Activated naive CD4-positive, alpha-beta T cell treated with anti-CD3 and anti-CD28 coated beads for 36 hours (primary cell): ENCODE measurements at regions not wholly inside any gene's neighbourhood (a gene's known extent, or its start where the extent isn't known, plus 50 kb on each side); places are given as distances from the start of the nearest gene placed in this dataset.
"Not testable (repeated sequence)": the region's sequence is repeated elsewhere in the genome, so short reads cannot be mapped to it uniquely, and the experiment has no call there.

Source experiments
- CTCF ChIA-PET: fragments of 350-600 bp; sonication (Branson Sonifier 250); formaldehyde crosslinking; loops from one replicate; lab custom pipeline; 2021; ENCODE audit warnings: antibody characterized with exemption; lab: Charles Lee
- DNase-seq: peaks from one replicate; pipeline ENCODE4 v3.0.0-alpha.2; 2020
- H3K27ac Mint-ChIP-seq: one replicate; pipeline ENCODE4 v1.8.0; 2021; ENCODE audit warnings: mild to moderate bottlenecking, mixed read lengths
- H3K27me3 Mint-ChIP-seq: one replicate; pipeline ENCODE4 v1.8.0; 2021; ENCODE audit warnings: low read depth, mixed read lengths
- H3K36me3 Mint-ChIP-seq: one replicate; pipeline ENCODE4 v1.8.0; 2021; ENCODE audit warnings: low read depth, mixed read lengths
- H3K4me1 Mint-ChIP-seq: one replicate; pipeline ENCODE4 v1.8.0; 2021; ENCODE audit warnings: low read depth, mixed read lengths
- H3K4me3 Mint-ChIP-seq: one replicate; pipeline ENCODE4 v1.8.0; 2021; ENCODE audit warnings: mild to moderate bottlenecking, moderate library complexity, mixed read lengths
- H3K9me3 Mint-ChIP-seq: one replicate; pipeline ENCODE4 v1.8.0; 2021; ENCODE audit warnings: mixed read lengths
- intact Hi-C: fragments of 100-400 bp; cut with micrococcal nuclease; formaldehyde crosslinking; loops from one replicate; pipeline ENCODE4 v1.15.1; 2023

- H3K4me3 Mint-ChIP-seq, H3K27ac Mint-ChIP-seq, CTCF ChIA-PET, intact Hi-C loops, DNase-seq, H3K27me3 Mint-ChIP-seq, H3K4me1 Mint-ChIP-seq, H3K36me3 Mint-ChIP-seq, H3K9me3 Mint-ChIP-seq: not testable (repeated sequence)
Measured at GRCh38 chr2:58466021-58466420, 224.9 kb upstream of the FANCL start.

DNA sequence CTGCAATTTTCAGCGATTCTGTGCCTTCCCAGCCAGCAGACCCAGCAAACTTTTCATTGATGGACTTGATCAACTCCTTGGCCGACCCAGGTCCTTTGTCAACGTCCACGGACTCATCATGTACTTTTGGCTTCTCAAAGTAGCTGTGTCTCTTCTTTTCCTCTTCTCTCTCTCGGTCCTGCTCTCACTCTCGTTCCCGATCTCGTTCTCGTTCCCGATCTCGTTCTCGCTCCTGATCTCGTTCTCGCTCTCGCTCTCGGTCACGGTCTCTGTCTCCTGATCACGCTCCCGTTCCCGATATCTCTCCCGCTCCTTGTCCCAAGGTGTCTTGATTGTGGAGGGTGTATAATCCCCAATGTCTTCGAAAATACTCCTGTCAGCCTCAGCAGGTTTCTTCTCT, 219.5 kb upstream of the FANCL start:
- DNase-seq, result no peak
- CTCF ChIA-PET, result no interaction called here
- Mint-ChIP-seq H3K4me3 (no peak overlapping the region), H3K36me3 (no peaks in the 10 kb centered on the region), H3K9me3 (no peaks in the 10 kb centered on the region), H3K27me3 (no peaks in the 10 kb centered on the region), H3K4me1 (no peaks in the 10 kb centered on the region), H3K27ac (no peak overlapping the region)
- intact Hi-C loops, result no loop called here

DNA sequence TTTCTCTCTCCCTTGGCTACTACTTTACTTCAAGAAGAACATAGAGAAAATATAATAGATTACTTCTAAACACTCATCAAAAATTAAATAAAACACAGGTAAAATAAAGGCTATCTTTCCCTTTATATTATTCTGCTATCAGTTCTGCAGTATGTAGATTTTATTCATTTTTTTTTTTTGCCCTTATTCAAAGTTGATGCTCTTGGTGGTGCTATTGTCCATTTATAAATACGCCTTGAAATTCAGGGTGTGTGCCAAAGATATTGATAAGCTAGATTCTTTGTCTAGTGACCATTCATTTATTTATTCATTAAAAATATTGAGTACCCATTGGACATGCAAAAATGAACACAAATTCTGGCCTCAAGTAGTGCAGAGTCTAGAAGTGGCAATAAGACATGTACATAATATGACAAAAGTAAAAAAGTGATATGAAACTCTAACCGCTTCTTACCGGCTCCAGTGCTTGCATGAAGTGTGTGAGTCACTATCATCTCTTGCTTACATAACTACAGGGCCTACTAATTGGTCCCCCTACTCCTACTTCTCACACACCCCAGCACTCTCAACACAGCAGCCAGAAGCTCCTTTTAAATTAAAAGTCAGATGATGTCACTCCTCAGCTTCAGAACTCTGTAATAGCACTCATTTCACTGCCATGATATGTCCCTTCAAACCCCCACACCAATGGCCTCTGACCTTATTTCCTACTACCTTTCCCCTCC, 208.3 kb upstream of the FANCL start:
- intact Hi-C loops, result no loop called here
- Mint-ChIP-seq H3K9me3 (no peaks in the 10 kb centered on the region), H3K4me1 (no peaks in the 10 kb centered on the region), H3K27ac (no peak overlapping the region), H3K27me3 (peaks cover 8% of the 10 kb centered on the region), H3K4me3 (no peak overlapping the region), H3K36me3 (no peaks in the 10 kb centered on the region)
- DNase-seq, result no peak
- CTCF ChIA-PET, result interaction anchor here (2.1 kb wide), 1 partner anchor 541 kb away, joined by 12 read pairs; no protein-coding TSS in a partner anchor

- CTCF ChIA-PET, result interaction anchor here (1.2 to 2.1 kb wide), 2 partner anchors 320 to 541 kb away, joined by 3 to 12 read pairs; no protein-coding TSS in a partner anchor
Measured at GRCh38 chr2:58448845-58449244, 207.7 kb upstream of the FANCL start.

DNA sequence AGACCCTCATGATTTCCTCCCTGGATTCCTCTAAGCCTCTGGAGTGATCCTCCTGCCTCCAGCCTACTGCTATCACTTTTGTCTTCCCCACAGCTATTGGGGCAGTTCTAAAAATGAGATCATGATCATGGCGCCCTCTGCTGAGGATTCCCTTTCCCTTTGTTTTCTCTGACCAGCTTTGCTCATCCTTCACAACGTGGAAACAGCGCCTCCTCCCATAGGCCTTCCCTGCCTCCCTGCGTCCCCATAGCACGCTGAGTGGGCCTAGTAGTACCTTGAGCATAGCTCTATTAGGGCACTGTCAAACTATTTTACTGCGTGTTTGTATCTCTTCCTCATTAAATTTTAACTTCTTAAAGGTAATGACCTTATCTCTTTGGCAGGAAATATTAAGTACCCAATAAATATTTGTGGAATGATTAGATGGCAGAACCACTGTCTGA, 207.0 kb upstream of the FANCL start:
- Mint-ChIP-seq H3K4me1 (no peaks in the 10 kb centered on the region), H3K9me3 (no peaks in the 10 kb centered on the region), H3K27me3 (peaks cover 8% of the 10 kb centered on the region), H3K27ac (no peak overlapping the region), H3K4me3 (no peak overlapping the region), H3K36me3 (no peaks in the 10 kb centered on the region)
- peak; percentile 68 for DNase-seq
- intact Hi-C loops, result loop anchor here (1.0 kb wide), 4 partner anchors 317 to 728 kb away; no protein-coding TSS in a partner anchor
- CTCF ChIA-PET, result interaction anchor here (1.0 to 2.1 kb wide), 6 partner anchors 12 to 686 kb away, joined by 3 to 12 read pairs (median 4); no protein-coding TSS in a partner anchor

More at GRCh38 chr2:58448845-58449244, 207.7 kb upstream of the FANCL start:
- H3K9me3 Mint-ChIP-seq, result no peaks in the 10 kb centered on the region
- intact Hi-C loops, result loop anchor here (1.0 kb wide), 4 partner anchors 318 to 729 kb away; no protein-coding TSS in a partner anchor
- H3K27me3 Mint-ChIP-seq, result peaks cover 8% of the 10 kb centered on the region
- H3K4me1 Mint-ChIP-seq, result no peaks in the 10 kb centered on the region
- no peak for DNase-seq
- H3K36me3 Mint-ChIP-seq, result no peaks in the 10 kb centered on the region
- H3K27ac Mint-ChIP-seq, result no peak overlapping the region
- no peak overlapping the region for H3K4me3 Mint-ChIP-seq

DNA sequence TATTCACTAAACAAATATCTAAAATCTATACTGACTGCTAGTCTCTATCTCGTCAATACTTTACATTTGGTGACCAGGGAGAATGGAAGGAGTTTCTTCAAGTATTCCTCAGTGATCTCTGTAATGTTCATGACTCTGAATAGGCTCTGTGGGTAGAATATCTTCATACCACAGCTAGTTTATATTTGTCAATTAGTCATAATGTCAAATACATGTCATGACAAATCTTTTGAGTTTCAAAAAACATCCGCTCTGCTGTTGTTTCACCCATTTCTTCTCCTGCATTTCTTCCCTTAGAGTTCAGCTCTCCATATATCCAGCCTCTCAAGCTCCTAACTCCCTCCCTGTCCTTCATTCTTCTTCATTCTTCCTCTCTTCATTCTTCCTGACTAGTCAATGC, 206.5 kb upstream of the FANCL start:
- no peak for DNase-seq
- Mint-ChIP-seq H3K9me3 (no peaks in the 10 kb centered on the region), H3K4me3 (no peak overlapping the region), H3K4me1 (no peaks in the 10 kb centered on the region), H3K36me3 (no peaks in the 10 kb centered on the region), H3K27me3 (peaks cover 8% of the 10 kb centered on the region), H3K27ac (no peak overlapping the region)
- CTCF ChIA-PET, result interaction anchor here (1.0 to 2.1 kb wide), 7 partner anchors 12 to 688 kb away, joined by 3 to 12 read pairs (median 4); no protein-coding TSS in a partner anchor
- intact Hi-C loops, result no loop called here

DNA sequence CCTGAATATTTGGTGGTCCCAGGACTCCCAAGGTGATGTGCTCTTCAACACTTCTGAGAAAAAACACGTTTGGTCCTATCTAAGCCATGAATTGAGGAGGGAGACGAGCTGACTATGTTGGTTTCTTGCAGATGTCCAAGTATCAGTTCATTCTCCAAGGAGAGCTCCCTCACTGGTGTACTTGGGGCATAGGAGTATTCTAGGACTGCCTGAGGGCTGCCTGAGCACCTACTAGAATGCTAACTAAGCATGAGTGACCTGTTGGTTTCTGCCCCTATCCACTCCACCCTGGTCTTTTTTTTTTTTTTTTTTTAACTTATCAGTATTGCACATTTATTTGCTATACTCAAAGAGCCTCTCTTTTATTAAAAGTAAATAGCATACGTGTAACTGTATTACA, 200.5 kb upstream of the FANCL start:
- DNase-seq, result no peak
- intact Hi-C loops, result no loop called here
- Mint-ChIP-seq H3K36me3 (no peaks in the 10 kb centered on the region), H3K9me3 (no peaks in the 10 kb centered on the region), H3K4me3 (no peak overlapping the region), H3K4me1 (no peaks in the 10 kb centered on the region), H3K27me3 (peaks cover 2% of the 10 kb centered on the region), H3K27ac (no peak overlapping the region)
- CTCF ChIA-PET, result no interaction called here

DNA sequence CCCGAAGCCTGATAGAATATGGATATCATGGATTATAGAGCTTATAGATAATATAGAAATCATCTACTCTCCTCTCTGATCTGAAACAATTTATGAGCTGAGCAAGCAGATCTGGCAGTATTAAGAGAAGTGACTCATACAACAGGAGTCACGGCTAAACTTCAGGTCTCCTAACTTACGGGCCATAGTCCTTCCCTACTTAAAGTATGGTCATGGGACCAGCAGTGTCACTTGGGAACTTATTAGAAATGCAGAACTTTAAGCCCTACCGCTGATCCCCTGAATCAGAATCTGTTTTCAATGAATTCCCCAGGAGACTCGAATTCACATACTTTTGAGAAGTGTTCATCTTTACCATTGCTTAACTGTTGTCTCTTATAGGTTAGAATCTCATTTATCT, 195.7 kb upstream of the FANCL start:
- peaks cover 6% of the 10 kb centered on the region for H3K27me3 Mint-ChIP-seq
- CTCF ChIA-PET, result no interaction called here
- no peak for DNase-seq
- H3K36me3 Mint-ChIP-seq, result no peaks in the 10 kb centered on the region
- H3K4me1 Mint-ChIP-seq, result no peaks in the 10 kb centered on the region
- intact Hi-C loops, result no loop called here
- no peaks in the 10 kb centered on the region for H3K9me3 Mint-ChIP-seq
- H3K27ac Mint-ChIP-seq, result no peak overlapping the region
- H3K4me3 Mint-ChIP-seq, result no peak overlapping the region

DNA sequence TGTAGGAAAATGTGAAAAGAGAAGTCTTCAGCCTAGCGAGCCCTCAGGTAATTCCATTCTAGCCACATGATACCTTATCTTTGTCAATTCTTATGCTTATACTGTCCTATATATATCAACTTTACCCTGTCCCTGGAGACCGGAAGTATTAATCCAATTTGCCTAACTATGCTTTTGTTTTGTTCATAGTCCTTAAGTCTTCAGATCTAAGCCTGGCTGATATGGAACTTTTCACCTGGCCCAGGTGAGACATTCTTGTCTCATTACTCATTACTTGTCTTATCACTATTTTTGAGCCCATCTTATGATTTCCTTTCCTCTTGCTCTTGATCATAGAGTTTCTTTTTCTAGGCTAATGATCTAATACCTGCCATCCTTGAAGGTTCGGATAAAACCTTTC, 194.1 kb upstream of the FANCL start:
- intact Hi-C loops, result no loop called here
- Mint-ChIP-seq H3K9me3 (no peaks in the 10 kb centered on the region), H3K27ac (no peak overlapping the region), H3K4me3 (no peak overlapping the region), H3K27me3 (peaks cover 7% of the 10 kb centered on the region), H3K36me3 (no peaks in the 10 kb centered on the region), H3K4me1 (no peaks in the 10 kb centered on the region)
- DNase-seq, result no peak
- CTCF ChIA-PET, result interaction anchor here (1.4 kb wide), 1 partner anchor 13 kb away, joined by 4 read pairs; no protein-coding TSS in a partner anchor

GRCh38 chr2:58434692-58435091, 193.6 kb upstream of the FANCL start:
- Mint-ChIP-seq H3K36me3 (no peaks in the 10 kb centered on the region), H3K9me3 (no peaks in the 10 kb centered on the region), H3K4me1 (no peaks in the 10 kb centered on the region), H3K27ac (no peak overlapping the region), H3K27me3 (peaks cover 12% of the 10 kb centered on the region), H3K4me3 (no peak overlapping the region)
- DNase-seq, result no peak
- CTCF ChIA-PET, result interaction anchor here (0.6 kb wide), 1 partner anchor 748 kb away, joined by 4 read pairs; no protein-coding TSS in a partner anchor
- intact Hi-C loops, result no loop called here

- H3K27ac Mint-ChIP-seq, result no peak overlapping the region
- peaks cover 5% of the 10 kb centered on the region for H3K4me1 Mint-ChIP-seq
Measured at GRCh38 chr2:58432491-58433170, 191.5 kb upstream of the FANCL start.

GRCh38 chr2:58429014-58429875, 188.1 kb upstream of the FANCL start:
- no peak overlapping the region for H3K27ac Mint-ChIP-seq

More at GRCh38 chr2:58432491-58433170, 191.5 kb upstream of the FANCL start:
- CTCF ChIA-PET, result no interaction called here
- H3K4me3 Mint-ChIP-seq, result no peak overlapping the region
- intact Hi-C loops, result no loop called here
- DNase-seq, result no peak
- H3K36me3 Mint-ChIP-seq, result no peaks in the 10 kb centered on the region
- peaks cover 22% of the 10 kb centered on the region for H3K27me3 Mint-ChIP-seq
- no peaks in the 10 kb centered on the region for H3K9me3 Mint-ChIP-seq

More at GRCh38 chr2:58429014-58429875, 188.1 kb upstream of the FANCL start:
- no peak for DNase-seq
- Mint-ChIP-seq H3K9me3 (no peaks in the 10 kb centered on the region), H3K4me3 (peak overlapping the region; percentile 48), H3K36me3 (no peaks in the 10 kb centered on the region), H3K4me1 (peaks cover 5% of the 10 kb centered on the region), H3K27me3 (peaks cover 37% of the 10 kb centered on the region)
- CTCF ChIA-PET, result no interaction called here
- intact Hi-C loops, result no loop called here
